ENCODE measurements at regions not wholly inside any gene's neighbourhood (a gene's known extent, or its start where the extent isn't known, plus 50 kb on each side); places are given as distances from the start of the nearest gene placed in this dataset.
"Not testable (repeated sequence)": the region's sequence is repeated elsewhere in the genome, so short reads cannot be mapped to it uniquely, and the experiment has no call there.

DNA sequence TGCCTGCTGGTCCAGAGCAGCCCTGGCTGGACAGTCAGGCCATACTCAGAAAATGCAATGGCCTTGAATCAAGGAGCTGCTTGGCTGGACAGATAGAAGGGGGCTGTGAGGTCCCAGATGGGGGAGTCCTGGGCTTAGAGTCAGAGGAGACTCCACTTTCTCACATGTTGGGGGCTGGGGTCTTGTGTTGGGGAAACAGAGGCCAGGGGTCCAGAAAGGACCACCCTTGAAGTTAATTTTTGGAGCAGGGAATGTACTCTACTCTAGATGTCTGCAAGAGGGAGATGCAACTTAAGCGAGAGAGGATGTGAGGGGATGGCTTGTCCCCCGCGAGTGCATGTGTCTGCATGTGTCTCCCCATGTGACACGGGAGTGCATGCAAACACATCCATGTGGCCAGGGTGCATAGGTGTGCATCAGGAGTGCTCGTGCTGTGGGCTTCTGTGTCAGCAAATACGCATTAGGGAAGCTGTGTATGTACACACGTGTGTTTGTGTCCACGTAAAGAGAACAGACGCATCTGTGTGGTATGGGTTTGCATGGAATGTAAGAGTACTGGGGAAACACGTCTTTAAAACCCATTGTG lies 303.2 kb downstream of the MYCN start:
- no peak for DNase-seq (ENCODE audit: low read depth, low spot score)

DNA sequence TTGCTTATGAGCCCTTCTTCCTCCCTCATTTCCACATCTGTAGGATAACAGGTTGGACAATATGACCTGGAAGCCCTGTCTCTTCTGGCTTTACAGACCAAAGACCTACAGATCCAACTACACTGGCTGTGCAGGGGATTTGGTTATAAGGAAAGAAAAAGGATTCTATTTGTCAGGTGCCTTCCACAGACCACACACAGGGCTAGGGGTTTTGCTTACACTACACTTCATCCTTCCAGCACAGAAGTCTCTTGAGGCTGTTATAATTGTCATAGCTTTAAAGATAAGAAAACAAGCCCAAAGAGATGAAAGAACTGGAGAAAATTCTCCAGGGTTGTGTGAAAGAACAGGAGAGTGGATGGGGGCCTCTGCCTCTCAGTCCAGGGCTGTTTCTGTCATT lies 302.6 kb downstream of the MYCN start:
- no peak for DNase-seq (ENCODE audit: low read depth, low spot score)

DNA sequence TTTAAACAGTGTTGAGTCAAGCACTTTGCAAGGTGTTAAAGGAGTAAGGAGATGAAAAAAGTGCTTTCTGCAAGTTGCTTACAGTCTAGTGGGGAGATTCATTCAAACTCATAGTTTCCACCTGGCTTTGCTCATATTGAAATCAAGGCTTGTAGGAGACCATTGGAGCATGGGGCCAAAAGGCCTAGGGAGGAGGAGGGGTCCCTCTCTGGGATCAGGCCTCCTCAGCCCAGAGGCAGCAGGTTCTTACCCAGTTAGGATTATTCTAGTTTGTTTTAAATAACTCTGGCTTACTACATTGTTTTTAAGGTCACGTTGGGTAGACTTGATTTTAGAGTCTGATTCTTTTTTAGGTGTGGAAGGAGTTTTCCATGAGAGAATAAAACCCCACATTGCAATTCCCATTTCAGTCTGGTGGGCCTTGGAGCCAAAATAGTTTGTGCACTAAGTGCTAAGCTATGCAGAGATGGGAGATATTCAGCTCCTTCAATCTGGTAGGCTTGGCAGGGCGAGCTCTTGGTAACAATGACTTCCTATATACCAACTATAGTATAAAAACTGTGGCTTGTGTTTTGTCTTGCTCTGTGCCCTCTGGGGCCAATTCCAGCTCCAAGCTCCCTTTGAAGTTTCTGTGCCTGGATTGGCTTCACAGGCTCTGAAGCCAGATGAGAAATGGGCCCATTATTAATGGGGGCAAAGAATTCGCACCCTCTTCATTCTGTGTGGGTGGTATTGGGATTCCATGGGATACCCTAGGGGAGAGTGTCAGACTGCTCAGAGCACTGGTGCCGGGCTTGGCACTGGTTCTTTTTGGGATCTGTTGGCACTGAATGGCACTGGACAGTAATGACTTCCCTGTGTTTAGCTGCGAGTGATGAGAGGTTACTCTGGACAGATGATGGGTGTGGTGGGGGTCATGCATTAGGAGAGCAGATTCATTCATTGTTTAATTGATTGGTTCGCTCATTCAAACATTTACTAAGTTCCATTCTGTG lies 301.1 kb downstream of the MYCN start:
- no peak for DNase-seq (ENCODE audit: low read depth, low spot score)

DNA sequence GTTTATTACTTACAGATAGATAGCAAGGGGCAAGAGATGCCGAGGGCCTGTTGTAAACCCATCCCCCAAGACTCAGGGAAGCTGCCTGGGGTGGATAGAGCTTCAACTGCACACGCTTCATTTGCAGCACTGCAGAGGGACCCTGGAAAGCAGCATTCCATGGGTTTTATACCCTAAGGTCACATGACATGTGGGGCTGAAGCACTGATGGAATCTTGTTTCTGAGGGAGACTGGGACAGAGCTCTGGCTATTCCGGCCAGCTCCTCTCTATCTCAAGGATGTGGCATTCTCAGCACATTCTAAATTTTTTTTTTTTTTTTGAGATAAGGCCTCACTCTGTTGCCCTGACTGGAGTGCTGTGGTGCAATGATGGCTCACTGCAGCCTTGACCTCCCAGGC lies 300.1 kb downstream of the MYCN start:
- no peak for DNase-seq (ENCODE audit: low read depth, low spot score)

DNA sequence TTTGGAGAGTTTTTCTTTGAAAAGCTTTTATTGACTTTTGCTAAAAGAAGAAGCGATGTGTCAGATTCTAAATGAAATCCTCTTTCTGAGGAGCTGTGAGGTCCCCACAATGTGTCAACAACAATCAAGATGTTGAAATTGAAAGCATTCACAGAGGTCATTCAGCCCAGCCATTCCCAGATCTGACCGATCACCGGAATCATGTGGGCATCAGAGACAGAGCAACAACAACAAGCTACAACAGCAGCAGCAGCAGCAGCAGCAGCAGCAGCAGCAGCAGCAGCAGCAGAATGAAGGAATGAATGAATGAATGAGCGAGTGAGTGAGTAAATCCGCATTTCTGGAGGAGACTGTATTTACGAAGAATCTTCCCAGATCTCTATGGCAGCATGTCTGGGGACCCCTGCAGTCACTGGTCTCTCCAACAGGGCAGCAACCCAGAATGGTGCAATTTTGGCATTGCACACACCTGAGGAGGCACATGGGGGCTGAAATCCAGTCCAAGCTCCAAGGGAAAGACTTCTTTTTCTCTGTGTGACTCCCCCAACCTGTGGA lies 299.0 kb downstream of the MYCN start:
- no peak for DNase-seq (ENCODE audit: low read depth, low spot score)

DNA sequence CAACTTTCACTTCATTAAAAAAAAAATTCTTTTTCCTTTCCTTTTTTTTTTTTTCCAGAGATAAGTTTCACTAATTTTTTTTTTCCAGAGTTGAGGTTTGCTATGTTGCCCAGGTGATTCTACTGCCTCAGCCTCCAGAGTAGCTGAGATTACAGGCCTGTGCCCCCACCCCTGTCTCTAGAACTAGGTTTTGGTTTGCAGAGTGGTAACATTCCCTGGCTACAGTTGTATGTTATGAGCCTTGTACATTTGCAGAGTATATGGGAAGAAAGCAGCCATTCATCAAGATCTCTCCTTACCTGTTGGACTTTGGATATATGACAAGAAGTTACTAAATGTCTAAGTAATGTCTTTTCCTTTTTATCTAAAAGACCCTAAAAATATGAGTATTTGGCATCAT lies 298.4 kb downstream of the MYCN start:
- no peak for DNase-seq (ENCODE audit: low read depth, low spot score)

DNA sequence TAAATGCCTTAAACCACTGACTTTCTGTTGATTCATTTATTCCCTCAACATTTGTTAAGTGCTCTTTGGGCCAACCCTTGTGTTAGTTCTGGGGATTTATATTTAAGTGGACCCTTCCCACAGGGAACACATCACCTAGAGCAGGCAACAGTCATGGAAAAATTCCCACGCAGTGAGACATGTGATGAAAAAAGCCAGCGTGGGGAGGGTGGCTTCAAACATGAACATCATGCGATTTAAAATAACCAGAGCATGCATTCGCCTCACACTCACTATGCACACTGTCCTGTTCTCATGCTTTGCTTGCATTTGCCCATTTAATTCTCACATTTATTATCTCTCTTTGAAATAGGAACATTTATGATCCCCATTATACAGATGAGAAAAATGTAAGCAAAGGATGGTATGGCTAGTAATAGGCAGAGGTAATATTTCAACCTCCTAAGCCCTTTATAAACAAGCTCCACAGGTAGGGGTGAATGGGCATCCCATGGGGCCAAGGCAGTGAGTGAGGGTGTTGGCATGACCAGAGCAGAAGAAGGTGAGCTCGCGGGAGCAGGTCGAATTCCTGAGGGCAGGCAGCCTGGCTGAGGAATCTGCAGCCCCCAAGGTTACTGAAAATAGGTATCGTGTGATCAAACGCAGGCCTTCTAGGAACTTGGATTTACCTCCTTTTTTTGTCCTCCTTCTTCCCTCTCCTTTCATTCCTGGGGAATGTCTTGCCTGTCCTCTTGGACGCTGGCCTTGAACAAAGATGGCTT lies 297.8 kb downstream of the MYCN start:
- DNase-seq (ENCODE audit: low read depth, low spot score) = no peak

DNA sequence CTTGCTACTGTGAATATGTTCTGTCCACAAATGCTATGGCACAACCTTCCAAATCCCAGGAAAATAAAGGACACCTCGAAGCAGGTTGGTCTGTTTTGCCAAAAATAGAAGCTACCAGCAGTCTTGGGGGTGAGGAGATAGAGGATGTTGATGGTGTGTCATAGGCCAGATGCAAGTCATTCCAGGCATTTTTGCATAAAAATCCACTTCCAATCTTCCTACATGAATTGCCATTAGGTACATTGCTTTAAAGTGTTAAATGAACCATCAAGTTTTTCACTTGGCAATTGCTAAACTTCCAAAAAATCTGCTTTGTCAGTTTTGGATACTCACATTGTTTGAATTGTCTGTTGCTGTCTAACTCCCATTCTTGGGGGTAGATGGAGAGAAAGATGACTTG lies 295.4 kb downstream of the MYCN start:
- DNase-seq (ENCODE audit: low read depth, low spot score) = no peak

DNA sequence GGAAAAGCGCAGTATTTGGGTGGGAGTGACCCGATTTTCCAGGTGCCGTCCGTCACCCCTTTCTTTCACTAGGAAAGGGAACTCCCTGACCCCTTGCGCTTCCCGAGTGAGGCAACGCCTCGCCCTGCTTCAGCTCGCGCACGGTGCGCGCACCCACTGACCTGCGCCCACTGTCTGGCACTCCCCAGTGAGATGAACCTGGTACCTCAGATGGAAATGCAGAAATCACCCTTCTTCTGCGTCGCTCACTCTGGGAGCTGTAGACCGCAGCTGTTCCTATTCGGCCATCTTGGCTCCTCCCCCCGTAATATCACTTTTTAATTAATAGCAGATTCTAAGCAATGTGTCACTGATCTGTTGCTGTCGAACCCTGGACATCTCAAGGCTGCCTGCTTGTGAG lies 294.9 kb downstream of the MYCN start:
- not testable (repeated sequence) for DNase-seq (ENCODE audit: low read depth, low spot score)

DNA sequence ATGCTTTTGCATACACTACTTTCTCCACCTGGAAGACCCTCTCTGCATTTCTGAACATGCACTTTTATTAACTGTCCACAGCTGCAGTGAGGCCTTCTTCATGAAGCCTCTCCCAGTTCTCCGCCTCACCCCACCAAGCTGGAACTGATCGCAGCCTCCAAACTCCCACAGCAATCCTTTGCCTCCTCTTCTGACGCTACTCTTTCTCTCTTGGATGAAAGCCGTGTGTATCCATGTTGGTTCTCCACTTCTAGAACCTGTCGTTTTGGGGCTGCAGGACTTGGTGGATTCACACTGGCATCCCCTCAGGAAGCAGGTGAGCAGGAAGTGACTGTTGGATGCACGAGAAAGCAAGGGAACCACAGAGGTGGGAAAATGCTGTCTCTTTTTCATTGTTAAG lies 288.6 kb downstream of the MYCN start:
- no peak for DNase-seq (ENCODE audit: low read depth, low spot score)

DNA sequence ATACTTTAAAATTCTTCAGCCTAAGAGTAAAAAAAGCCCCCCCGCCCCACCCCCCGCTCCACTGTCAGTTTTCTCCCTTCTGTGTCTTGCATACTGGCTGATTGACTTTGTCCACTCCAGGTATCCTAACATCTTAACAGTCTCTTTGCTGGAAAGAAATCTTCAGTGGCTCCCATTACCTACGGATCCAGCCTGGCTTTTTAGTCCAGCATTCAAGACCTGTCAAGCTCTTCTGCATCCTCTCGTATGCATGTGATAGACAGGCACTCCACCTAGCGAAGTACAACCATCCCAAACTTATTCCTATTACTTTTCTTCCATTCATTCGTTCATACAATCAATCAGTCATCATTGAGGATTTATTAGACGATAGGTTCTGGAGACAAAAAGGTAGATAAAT lies 288.1 kb downstream of the MYCN start:
- DNase-seq (ENCODE audit: low read depth, low spot score) = no peak

DNA sequence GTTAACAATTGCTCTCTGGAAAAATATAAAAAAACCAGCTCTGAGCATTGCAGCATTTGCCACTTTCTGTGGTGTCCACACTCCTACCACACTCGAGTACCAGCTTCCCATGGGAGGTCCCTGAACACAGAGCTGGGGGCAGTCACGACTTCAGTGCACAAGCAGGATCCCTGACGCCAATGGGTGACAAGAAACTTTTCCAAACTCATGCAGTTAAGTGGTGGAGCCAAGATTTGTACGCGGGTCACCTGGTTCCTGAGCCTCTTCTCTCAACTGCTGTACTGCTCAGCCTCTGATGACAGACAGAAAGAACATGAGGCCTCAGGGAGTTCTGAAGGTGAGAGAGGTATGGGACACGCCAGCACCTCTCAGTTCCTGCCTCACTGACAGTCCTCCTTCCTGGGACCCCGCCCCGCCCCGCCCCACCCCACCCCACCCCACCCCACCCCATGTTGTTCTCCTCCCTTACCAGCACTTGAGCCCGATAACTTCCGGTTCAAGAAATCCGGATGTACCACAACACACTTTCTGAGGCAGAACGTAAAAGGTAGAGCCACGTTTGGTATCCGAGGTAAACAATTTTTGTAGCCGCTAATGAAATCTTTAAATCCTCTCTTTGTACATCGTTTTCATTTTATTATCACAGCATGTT lies 287.6 kb downstream of the MYCN start:
- no peak for DNase-seq (ENCODE audit: low read depth, low spot score)

DNA sequence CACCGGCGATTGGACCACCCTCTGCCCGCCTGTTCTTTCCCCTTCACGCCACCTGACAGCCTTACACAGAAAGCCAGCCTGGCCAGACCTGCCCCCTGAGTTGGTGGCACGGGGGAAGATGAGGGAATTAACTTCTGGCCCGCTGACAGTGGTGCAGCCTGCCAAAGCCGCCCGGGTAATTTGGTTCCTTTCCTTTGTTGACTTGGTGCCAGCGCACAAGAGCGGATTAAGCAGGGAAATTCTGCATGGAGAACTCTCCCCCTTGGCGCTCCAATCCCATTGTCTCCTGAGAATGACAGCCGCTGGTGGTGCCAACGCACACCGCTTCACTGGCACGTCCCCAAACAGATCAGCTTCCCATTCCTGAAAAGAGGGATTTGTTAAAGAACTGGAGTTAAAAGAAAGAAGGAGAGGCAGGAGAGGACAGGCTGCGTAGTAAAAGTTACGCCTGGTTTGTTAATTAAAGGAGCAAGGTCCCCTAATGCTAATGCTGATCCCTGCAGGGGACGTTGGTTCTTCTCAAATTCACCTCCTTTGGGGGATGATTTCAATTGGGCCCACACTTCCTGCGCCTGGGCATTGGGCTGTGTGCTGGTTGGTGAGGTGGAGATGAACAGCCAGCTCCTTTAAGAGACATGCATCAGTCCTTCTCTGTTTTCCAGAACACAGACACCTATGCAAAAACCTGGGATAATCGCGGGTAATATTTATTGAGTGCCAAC lies 286.8 kb downstream of the MYCN start:
- no peak for DNase-seq (ENCODE audit: low read depth, low spot score)

DNA sequence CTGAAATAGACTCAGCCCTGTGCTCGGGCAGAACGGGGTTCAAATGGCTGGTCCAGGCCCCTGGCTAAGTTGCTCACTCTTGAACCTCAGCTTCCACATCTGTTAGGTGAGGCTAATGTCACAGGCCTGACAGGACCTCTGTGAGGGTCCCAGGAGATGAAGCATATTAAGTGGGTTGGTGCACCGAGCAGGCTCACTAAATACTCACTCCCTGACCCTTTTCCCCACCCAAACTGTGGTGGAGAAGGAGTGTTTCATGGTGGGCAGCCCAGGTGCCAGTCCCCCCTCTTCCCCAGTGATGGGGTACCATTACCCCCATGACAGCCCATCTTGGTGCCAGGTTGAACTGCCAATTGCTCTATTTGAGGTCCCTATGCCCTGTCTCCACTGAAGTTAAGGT lies 286.0 kb downstream of the MYCN start:
- no peak for DNase-seq (ENCODE audit: low read depth, low spot score)

DNA sequence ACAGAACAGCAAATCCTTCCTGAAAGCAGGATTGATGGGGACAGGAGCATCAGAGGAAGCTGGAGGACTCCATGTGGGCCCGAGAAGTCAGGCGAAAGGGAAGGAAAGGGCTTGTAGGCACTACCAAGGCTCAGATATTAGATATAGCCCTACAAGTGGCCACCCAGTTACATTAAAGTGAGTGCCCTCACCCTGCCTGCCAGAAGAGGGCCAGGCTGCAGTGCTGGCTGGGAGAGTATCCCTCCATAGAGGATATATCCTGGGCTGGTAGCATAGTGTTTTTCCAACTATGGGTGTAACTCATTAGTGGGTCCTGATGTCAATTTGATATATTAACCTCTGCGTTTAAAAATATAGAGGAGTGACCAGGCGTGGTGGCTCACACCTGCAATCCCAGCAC lies 285.2 kb downstream of the MYCN start:
- no peak for DNase-seq (ENCODE audit: low read depth, low spot score)

DNA sequence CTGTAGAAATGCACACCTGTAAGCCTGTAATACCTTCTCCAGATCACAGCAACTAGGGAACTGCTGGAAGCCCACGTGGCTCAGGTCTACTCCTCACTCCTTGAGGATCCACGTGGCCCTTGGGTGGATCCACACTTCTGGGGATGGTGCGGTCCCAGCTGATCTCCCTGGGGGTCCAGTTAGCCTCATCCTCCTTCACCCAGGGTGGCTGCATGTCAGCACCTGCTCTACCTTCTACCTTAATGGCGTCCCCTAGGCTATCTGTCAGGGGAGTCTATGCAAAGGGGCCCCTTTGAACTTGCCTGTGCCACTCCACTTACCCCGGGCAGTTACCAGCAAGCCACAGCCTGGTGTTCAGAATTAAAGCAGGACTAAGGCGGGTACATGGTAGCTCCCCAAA lies 284.7 kb downstream of the MYCN start:
- no peak for DNase-seq (ENCODE audit: low read depth, low spot score)

DNA sequence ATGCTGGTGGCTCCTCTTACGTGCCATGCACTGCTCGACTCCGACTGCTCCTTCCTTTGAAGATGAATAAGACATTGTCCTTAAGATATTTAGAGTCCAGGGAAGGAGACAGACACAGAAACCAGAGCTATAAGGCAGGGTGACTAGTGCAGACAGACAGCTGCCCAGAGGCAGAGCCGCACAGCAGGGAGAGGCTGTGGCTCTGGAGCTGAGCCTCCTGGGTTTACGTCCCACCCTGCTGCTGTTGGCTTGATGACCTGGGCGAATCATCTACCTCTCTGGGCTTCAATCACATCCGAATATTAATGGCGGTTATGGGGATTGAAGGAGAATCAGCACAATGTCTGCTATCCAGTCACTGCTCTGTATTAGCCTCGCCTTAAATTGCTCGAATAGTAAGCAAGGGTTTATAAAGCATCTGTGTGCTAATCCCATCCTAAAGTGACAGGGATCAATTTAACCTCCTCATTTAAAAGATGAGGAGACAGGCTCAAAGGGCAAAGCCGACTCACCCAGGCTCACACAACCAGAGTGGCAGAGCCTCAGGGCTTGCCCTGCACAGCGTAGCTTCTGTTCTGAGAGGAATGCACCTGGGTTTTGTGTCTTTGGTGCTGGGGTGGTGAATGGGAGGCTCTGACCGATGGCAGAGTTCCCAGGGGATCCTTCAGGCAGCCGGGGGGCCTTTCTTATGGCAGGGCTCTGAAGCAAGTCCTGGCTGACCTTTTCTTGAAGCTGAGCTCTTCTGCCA lies 284.1 kb downstream of the MYCN start:
- no peak for DNase-seq (ENCODE audit: low read depth, low spot score)

DNA sequence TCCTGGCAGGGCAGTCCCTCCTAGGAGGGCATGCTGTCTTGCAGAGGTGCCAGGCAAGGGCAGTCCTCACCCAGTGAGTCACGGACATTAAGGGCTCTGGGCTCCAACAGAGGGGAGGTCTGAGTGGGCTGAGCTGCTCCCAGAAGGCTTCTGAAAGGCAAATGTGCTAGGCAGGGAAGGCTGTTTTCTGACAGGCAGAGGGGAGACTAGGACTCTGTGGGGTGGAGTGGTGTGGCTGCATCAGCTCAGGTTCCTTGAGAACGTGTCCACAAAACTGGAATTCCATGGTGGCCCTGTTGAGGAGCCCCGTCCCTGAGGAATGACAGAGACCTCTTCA lies 283.5 kb downstream of the MYCN start:
- no peak for DNase-seq (ENCODE audit: low read depth, low spot score)

DNA sequence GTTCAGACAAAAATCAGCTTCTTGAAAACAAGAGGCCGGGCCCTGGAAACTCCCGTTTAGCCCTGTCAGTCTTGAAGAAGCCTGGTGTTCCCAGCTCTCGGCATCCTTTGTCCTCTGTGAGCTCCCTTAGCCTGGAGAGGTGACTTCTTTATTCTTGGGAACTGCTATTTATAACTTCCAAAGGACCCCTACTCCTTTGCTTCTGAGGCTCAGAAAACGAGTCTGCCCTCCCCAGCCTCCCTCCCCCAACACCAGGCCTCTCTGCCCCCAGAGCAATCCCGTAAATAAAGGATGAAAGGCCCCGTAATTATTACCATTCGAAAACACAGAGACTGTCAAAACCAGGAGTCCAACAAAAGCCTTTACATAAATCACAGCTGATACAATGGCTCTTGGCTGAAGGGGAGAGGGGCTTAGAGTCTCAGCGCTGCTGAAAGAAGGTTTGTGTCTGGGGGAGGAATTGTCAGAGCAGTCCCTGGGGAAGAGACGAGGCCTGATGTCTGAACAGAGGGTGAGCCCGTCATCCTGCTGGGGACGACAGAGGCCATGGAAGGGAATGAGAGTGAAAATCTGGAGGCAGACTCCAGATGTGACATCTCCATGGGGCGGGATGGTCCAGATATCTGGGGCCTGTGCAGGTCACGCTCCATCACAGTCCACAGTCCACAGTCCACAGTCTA lies 283.0 kb downstream of the MYCN start:
- DNase-seq (ENCODE audit: low read depth, low spot score) = no peak

DNA sequence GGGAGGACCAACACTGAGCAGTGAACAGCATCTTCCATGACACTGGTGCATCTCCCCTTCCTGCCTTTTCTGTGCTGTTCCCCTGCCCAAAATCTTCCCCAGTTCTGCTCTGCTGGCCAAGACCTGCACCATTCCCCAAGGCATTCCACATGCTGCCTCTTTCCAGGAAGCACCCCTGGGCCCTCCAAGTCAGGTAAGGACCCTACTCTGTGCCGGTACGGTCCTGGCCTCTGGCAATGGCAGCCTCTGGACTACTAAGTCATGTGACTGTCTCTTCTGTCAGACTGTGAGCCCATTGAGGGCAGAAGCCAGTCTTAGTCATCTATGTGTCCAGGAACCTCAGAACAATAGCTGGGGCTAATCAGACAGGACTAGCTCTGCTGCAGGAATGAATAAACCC lies 282.0 kb downstream of the MYCN start:
- DNase-seq (ENCODE audit: low read depth, low spot score) = no peak

Data from iPS DF 19.7 (cell line).